ENCODE measurements at regions not wholly inside any gene's neighbourhood (a gene's known extent, or its start where the extent isn't known, plus 50 kb on each side); places are given as distances from the start of the nearest gene placed in this dataset.
"Not testable (repeated sequence)": the region's sequence is repeated elsewhere in the genome, so short reads cannot be mapped to it uniquely, and the experiment has no call there.

DNA sequence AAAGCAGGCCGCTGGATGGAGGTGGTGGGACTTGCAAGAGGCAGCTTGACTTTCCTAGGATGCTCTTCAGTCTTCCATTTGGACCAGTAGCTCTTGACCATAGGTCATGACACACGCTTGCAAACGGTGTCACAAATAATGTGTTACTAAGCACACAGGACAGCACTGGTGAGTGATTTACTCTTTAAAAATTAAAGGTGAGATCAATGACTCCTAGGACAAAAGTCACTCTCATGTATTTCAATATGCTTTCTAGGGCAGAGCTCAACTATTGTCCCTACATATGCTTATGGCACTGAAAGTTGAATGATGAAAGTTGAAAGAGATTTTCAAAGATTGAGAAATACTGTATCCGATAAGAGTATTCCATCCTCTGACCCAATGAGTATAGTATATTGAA is 496.7 kb downstream of the EBF1 start:
- DNase-seq (ENCODE audit: low spot score) = no peak

DNA sequence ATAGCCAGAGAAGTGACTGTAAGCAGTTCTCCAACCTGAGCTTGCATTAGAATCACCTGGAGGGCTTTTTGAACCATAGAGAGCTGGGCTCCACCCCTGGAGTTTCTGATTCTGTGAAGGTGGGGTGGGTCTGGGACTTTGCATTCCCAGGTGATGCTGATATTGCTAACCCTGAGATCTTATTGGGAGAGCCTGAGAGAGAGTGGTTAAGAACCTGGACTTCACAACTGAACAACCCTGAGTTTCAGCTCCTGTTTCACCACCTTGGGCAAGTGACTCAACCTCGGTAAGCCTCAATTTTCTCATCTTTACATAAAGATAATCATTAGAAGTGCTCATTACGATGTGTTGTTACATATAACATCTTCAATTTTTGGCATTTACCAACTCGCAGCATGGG is 498.6 kb downstream of the EBF1 start:
- DNase-seq (ENCODE audit: low spot score) = no peak

DNA sequence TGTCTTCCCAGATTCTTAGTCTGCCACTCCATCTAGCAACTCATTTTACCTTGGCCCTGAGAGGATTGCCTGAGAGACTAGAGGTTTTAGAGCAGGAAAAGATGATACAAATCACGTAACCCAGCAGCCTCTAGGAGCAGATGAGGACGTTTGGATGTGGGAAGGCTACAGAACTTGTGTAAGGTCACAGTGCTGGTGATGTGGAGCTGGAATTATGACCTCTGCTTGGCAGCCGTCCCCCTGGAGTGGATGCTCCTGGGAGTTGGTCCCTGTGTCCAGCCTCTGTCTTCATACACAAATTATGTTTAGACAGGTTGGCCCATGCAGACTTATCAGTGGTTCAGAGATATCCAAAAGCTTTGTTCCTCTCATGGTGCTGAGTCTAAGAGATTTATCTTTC is 499.0 kb downstream of the EBF1 start:
- no peak for DNase-seq (ENCODE audit: low spot score)

DNA sequence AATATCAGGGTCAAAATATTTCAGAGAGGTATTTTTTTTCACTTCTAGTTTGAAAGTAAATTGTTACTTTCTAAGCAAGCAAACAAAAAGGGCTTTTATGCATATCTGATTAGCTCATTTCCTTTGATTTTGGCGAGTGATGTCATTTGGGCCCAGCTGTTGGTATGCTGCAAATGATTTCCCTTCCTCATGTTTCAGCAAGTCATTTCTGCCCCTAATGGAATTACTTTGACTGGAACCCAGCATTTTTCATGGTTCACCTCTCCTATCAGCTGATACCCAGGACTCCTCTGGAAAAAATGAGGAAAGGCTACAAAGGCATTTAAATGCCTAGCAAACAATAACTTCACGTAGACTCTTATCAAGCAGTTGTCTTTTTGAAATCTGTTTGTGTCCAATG is 500.6 kb downstream of the EBF1 start:
- DNase-seq (ENCODE audit: low spot score) = peak; percentile 18

DNA sequence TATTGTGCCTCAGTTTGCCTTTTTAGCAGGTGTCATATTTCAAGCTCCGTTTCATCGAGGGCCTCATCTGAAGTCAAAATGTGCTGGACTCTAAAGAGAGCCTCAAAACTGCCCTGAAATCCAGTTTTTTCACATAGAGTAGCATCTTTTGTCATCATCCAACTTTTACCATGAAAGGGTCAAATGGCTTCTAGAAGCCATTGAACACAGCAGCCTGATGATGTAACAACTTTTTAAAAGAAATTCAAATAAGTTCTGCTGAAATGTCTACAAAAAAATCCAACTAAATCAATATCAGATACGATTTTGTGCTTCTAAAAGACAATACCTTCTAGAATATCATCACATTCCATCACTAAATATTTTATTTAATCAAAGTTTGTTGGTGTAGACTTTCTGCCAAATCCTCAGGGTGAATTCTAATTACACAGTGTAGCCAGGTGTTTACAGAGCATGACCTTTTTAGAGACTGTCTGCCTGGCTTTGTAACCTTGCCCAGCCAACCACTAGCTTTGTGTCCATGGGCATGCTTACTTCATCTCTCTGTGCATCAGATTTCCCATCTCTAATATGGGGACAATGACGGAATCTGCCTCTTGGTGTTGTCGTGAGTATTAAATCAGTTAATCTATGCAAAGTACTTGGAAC is 505.0 kb downstream of the EBF1 start:
- no peak for DNase-seq (ENCODE audit: low spot score)

DNA sequence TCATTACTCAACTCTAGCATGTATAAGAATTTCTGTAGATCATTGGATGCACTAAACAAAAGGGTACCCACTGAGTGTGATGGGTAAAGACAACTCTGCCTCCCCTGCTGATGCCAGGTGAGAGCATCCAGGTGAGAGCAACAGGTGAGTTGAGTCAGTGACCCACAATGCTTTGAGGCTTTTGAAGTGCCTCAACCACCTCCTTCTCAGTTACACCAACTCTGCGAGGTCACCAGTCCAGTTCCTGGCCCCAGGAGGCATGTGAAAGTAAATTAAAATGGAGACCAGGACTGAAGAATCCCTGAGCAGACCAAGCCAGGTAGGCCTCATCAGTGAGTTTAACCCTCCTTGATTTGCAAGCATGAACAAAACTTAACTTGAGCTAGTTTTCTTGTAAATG is 505.8 kb downstream of the EBF1 start:
- DNase-seq (ENCODE audit: low spot score) = no peak

DNA sequence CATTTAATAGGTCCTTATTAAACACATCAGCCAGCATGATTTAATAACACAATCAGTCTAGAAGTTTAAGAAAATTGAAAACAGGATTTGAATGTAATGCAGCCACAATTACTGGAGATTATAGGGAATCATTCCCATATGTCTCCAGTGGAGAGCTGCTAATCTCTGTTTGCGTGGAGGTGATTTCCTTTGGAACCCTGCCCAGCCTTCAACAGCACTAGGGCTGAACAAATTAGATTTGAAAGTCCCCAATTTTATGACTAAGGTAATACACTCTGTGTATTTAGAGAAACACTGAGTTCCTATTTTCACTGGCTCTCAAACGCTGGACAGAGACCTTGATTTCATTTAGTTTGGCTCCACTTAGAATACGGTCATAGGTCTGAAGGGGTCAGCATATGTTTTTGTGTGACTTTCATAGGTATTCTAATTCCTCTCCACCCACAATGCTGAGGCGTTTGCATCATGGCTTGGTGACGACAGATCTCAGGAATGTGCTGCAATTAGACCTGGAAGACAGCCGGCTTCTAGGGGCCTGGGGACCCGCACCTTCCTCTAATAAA is 508.3 kb downstream of the EBF1 start:
- no peak for DNase-seq (ENCODE audit: low spot score)

DNA sequence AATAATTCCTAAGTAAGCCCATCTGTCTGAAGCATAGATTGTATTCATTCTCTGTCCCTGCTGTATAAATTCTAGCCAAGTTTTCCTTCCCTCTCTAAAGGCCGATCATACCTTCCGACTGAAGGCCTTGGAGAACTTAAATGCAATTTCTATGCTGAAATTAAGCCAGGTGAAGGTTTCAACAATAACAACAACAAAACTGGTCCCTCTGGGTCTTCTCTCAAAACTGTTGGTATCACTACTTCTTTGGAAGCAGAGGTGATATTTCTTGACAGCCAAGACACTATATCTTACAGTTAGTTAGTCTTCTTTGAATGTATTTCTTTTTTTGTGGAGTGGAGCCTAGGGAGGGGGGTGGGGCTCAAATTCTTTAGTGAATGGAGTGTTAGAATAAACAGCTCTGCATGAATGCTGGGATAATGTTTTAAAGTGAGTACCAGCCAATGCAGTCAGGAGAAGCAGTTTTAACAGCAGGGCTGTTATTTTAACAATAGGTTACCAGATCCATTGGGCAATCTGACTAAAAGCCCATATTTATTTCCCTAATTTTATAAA is 508.9 kb downstream of the EBF1 start:
- DNase-seq (ENCODE audit: low spot score) = no peak

DNA sequence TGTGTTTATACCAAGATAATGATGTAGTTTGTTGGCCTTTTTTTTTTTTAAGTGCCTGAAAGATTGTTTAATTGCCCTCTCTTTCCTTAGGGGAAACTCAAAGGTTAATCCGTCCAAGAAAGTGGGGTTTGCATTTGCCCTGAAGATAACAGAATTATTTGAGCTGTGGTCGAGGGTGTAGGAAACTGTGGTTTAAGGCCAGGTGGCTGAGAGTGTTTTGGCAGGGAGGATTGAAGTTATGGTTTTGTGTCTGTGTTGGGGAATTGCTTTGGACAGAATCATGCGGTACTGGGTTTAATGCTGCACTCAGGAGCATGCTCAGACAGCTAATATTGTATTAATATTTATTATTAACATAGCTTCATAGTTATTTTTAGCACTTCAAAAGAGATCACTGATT is 509.8 kb downstream of the EBF1 start:
- DNase-seq (ENCODE audit: low spot score) = no peak

DNA sequence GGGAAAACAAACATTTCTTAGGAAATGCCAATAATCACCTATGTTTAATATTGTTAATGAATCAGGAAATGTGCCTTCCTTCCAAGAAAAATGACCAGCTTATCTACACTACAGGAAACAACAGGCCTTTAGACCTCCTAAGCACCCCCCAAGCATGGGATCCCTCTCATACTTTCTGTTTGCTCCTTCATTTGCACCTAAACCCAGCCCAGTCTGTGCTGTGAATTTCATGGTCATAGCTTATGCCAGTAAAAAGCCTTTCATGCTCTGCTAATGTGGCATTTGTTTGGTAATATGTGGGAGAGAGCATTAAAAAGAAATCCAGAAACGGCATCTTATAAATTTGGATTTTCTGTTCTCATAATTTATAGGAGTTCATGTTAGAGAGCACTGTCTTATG is 511.1 kb downstream of the EBF1 start:
- no peak for DNase-seq (ENCODE audit: low spot score)

DNA sequence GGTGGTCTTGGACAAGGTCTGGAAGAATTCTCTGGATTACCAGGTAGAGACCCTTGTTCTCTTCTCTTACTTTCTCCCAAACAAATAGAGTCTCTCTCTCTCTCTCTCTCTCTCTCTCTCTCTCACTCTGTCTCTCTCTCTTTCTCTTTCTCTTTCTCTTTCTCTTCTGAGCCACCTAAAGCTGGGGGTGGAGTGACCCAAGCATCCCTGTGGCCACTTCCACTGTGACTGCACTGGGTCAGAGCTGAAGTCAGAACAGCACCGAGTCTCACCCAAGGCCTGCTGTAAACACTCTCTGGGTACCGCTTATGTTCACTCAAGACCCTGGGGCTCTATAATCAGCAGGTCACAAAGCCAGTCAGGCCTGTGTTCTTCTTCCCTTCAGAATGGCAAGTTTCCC is 513.7 kb downstream of the EBF1 start:
- no peak for DNase-seq (ENCODE audit: low spot score)

DNA sequence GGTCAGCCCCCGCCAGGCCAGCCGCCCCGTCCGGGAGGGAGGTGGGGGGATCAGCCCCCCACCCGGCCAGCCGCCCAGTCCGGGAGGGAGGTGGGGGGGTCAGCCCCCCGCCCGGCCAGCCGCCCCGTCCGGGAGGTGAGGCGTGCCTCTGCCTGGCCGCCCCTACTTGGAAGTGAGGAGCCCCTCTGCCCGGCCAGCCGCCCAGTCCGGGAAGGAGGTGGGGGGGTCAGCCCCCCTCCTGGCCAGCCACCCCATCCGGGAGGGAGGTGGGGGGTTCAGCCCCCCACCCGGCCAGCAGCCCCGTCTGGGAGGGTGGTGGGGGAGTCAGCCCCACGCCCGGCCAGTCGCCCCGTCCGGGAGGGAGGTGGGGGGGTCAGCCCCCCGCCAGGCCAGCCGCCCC is 517.0 kb downstream of the EBF1 start:
- not testable (repeated sequence) for DNase-seq (ENCODE audit: low spot score)

DNA sequence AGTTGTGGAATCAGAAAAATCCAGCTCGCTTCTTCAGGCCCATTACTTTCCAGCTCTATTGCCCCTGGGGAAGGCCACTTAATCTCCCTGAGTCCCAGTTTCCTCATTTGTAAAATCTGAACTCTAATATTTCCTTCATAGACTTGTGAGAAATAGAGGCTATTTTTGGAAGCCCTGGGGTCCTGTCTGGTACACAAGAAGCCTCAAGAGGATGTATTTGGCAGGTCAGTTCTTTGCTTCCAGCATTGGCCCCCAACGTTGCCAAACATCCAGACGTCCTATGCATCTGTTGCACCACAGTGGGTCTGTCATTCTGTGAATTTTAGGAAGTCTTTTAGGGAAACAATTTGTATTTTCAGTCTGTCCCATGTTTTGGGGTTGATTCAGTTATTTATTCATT is 525.9 kb downstream of the EBF1 start:
- DNase-seq (ENCODE audit: low spot score) = no peak

DNA sequence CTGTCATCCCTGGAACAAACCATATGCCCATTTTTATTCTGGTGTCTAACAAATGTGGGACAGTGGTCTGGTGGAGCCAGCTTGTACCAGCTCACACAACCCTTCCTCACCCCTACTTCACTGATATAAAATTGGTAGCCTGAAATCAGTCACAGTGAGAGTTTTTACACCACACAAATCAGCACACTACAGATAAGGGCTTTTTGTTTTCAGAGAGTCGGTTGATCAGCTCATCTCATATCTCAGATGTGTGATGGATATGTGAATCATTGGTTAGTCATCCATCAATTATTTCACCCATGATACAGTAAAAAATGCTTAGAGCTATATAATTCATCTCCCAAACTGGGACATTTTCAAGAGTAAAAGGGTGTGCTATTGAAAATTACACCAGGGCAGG is 529.2 kb downstream of the EBF1 start:
- no peak for DNase-seq (ENCODE audit: low spot score)

DNA sequence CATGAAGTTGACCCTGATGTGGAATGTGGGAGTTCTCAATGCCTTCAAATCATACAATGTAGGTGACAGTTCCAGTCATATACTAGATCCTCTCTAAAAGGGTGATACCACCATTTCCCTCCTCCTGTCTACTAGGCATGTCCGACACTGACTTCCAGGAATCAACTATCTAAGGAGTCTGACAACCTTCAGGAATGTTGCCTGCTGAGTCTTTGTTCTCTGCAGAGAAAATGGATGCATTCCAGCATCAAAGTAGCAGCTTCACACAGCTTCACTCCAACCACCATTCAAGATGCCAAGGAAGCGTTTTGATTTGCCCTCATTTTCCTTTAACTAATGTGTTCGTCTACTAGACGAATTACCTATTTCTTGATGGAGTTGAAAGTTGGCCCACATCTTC is 530.2 kb downstream of the EBF1 start:
- DNase-seq (ENCODE audit: low spot score) = no peak

DNA sequence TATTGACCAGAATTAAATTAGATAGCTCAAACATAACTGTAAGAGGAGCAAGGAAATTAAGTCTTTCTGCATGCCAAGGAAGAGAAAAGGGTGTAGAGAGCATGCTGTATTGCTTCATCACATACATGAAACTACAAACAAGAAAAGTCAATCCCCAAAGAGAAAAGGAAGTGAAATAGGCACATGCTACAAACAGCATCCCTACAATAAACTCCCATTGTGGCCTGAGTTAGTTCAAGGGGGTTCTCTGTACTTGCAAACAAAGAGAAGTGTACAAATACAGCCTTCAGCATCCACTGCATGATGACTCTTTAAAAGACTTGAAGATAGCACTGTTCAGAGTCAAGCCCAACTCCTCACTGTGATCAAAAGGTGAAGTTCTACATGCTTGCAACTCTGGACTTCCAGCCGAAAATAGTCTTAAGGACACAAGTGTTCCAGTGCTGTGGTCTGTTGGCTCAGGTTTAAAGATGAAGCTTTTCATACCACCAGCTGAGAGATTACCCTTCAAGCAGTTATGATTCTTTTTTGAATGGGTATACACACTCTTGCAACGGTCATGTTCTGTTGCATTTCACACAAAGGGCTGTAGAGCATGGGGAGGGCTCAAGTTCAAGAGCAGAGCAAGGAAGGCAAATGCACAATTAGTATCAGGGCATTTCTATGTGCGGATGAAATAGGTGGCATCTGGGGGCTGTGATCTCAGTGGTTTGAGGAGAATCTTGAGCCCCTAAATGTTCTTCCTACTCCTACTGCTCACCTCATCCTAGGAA is 534.5 kb downstream of the EBF1 start:
- DNase-seq (ENCODE audit: low spot score) = no peak

DNA sequence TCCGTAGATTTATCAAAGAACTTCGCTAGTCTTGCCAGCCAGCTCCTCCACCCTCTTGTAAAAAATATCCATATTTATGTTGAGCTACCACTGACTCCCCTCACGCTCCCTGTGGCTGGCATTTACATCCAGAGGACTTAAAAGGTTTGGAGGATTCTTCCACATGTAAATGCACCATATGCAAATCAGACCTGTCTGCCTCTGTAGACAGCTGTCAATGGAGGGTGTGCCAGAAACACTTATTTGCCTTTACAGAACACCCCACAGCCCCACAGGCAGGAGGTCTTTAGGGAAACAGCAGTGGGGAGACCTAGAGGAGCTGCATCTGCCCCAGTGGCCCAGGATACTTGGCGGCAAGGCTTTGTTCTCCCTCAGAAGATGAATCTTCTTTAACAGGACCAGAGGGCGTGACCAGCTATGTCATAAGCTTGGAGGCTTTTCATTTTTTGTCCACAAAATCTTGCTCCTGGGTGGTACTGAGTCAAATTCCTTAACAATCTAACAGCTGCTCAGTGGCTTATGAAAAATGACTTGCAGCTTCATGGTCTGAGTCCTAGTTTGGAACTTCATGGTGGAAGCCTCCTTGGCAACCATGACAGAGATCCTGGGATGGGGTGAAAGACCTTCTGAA is 535.8 kb downstream of the EBF1 start:
- no peak for DNase-seq (ENCODE audit: low spot score)

DNA sequence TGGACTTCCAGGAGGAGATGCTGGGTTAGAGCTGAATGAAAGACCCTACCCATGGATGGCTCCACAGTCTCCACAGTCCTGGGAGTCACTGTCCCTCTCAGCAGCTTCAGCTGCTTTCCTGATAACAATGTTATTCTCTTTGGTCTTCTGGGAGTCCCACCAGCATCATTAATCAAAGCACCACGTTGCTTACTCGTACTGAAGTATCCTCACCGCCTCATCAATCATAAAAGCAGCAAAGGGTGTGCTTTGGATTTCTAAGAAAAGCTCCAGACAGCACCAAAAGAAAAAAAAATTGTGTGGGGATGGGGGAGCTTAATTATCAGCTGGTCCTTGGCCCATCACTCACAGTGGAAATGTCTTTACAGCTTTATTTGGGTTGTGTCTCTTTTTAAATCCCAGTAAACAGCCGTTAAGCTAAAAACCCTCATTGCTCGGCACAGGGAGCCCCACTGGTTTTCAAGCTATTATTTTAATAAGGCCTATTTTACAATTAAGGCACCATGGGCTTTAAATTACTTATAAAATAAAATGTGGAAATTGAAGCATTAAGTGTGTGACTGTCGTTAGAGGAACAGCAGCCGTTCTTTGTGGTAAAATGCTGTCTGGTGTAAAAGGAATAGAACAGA is 538.0 kb downstream of the EBF1 start:
- DNase-seq (ENCODE audit: low spot score) = no peak

DNA sequence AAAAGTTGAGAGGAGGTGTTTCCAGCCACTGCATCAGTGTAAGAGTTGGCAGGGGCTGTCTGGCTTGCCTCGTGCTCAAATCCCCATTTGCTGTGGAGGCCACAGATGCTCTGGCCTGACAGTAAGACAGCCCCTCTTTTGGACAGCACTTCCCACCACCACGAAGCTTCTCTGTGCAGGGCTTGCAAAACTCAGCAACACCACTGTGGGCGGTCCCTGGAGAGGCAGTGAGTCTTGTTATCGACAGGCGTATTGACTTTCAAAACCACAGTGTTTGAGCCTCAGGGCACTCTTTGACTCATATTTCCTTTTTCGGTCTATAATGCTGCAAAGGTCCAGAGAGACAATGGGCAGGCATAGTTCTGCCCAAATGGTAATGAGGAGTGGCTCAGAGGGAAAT is 539.5 kb downstream of the EBF1 start:
- no peak for DNase-seq (ENCODE audit: low spot score)

DNA sequence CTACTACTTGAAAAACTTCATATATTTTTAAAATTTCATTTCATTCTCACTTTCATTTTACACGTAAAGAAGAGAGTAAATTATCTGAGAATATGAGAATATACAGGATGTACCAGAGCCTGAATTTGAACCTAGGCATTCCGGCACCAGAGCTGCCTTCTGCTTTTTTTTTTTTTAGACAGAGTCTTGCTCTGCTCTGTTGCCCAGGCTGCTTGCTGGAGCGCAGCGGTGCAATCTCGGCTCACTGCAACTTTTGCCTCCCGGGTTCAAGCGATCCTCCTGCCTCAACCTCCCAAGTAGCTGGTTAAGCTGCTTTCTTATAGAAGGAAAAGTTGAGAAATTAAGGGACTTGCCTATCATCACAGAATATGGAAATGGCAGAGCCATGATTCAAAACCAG is 540.1 kb downstream of the EBF1 start:
- no peak for DNase-seq (ENCODE audit: low spot score)

DNA sequence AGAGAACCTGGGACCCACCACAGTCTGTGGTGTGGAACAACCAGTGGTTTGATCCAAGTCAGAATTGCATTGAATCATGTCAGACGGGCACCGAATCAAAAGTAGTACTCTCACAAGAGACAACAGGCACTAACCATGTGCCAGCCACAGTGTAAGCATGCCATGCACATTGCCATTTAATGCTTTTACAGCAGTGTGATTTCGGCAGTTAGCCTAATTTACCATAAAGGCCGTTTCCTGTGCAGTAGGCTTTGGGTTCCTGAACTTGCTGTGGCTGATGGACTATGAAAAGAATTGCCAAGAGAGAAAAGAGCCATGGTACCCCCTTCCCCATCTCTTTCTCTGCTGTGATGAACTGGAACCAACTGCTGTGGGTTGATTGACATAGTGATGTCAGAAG is 540.6 kb downstream of the EBF1 start:
- DNase-seq (ENCODE audit: low spot score) = no peak

DNA sequence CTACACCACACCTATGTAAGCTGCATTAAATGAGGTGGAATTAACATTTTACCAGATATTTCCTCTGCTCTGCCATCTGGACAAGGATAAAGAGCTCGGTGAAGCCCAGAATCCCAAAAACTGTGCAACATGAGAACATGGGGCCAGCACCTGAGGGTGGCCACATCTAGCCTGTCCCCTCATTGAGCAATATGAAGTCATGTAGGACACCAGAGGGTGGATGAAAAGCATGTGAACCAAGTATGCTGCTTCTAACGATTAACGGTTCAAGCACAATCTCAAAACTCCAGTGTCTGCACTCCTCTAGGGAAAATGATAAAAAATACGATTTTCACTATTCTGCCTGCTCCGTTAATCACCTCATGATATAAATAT is 545.8 kb downstream of the EBF1 start:
- DNase-seq (ENCODE audit: low spot score) = no peak
